HEK293T (cell line): ENCODE measurements at regions not wholly inside any gene's neighbourhood (a gene's known extent, or its start where the extent isn't known, plus 50 kb on each side); places are given as distances from the start of the nearest gene placed in this dataset.

Experiments
- CTCF ChIA-PET: fragments of 350-600 bp; formaldehyde crosslinking; extraction: SDS; loops from one replicate; lab custom pipeline; 2021; ENCODE audit warnings: antibody characterized with exemption, inconsistent platforms; lab: Yijun Ruan, JAX
- POLR2A ChIA-PET: fragments of 350-600 bp; formaldehyde crosslinking; extraction: SDS; loops from one replicate; lab custom pipeline; 2020; ENCODE audit warnings: antibody characterized with exemption, inconsistent platforms; lab: Yijun Ruan, JAX
- DNase-seq: peaks from one replicate; pipeline ENCODE4 v3.0.0; 2012; ENCODE audit warnings: mixed read lengths; ENCODE audit errors: extremely low spot score
- ARNT ChIP-seq: fragments of 450-650 bp; IDR thresholded peaks from 2 replicates; pipeline ENCODE4 v1.6.1; 2017; ENCODE audit warnings: mild to moderate bottlenecking
- BHLHE40 ChIP-seq: fragments of 450-650 bp; IDR thresholded peaks from 2 replicates; pipeline ENCODE4 v1.6.1; 2016; ENCODE audit warnings: mild to moderate bottlenecking, moderate library complexity, borderline replicate concordance
- CTBP1 ChIP-seq: fragments of 450-650 bp; IDR thresholded peaks from 2 replicates; pipeline ENCODE4 v1.6.1; 2016; ENCODE audit warnings: borderline replicate concordance
- ELF4 ChIP-seq: fragments of 450-650 bp; IDR thresholded peaks from 2 replicates; pipeline ENCODE4 v1.6.1; 2017; ENCODE audit warnings: antibody characterized with exemption
- FOXA1 ChIP-seq: fragments of 450-650 bp; IDR thresholded peaks from 2 replicates; pipeline ENCODE4 v1.6.1; 2016; ENCODE audit warnings: mild to moderate bottlenecking
- FOXK2 ChIP-seq: fragments of 450-650 bp; IDR thresholded peaks from 2 replicates; pipeline ENCODE4 v1.6.1; 2016; ENCODE audit warnings: mild to moderate bottlenecking
- FOXM1 ChIP-seq: fragments of 450-650 bp; IDR thresholded peaks from 2 replicates; pipeline ENCODE4 v1.6.1; 2017; ENCODE audit warnings: mild to moderate bottlenecking, borderline replicate concordance
- HDGF ChIP-seq: fragments of 450-650 bp; IDR thresholded peaks from 2 replicates; pipeline ENCODE4 v1.6.1; 2017; ENCODE audit warnings: antibody characterized with exemption, borderline replicate concordance
- L3MBTL2 ChIP-seq: fragments of 450-650 bp; conservative IDR thresholded peaks from 2 replicates; pipeline ENCODE4 v1.6.1; 2016; ENCODE audit warnings: mild to moderate bottlenecking
- LEF1 ChIP-seq: fragments of 450-650 bp; IDR thresholded peaks from 2 replicates; pipeline ENCODE4 v1.6.1; 2017; ENCODE audit warnings: mild to moderate bottlenecking, borderline replicate concordance
- NFRKB ChIP-seq: fragments of 450-650 bp; IDR thresholded peaks from 2 replicates; pipeline ENCODE4 v1.6.1; 2016; ENCODE audit warnings: mild to moderate bottlenecking, moderate library complexity
- PKNOX1 ChIP-seq: fragments of 450-650 bp; IDR thresholded peaks from 2 replicates; pipeline ENCODE4 v1.6.1; 2016
- SP1 ChIP-seq: fragments of 450-650 bp; IDR thresholded peaks from 2 replicates; pipeline ENCODE4 v1.6.1; 2017
- SUZ12 ChIP-seq: fragments of 450-650 bp; IDR thresholded peaks from 2 replicates; pipeline ENCODE4 v1.6.1; 2016; ENCODE audit warnings: mild to moderate bottlenecking
- TARDBP ChIP-seq: fragments of 450-650 bp; IDR thresholded peaks from 2 replicates; pipeline ENCODE4 v1.6.1; 2016
- ZNF384 ChIP-seq: fragments of 450-650 bp; IDR thresholded peaks from 2 replicates; pipeline ENCODE4 v1.6.1; 2016

DNA sequence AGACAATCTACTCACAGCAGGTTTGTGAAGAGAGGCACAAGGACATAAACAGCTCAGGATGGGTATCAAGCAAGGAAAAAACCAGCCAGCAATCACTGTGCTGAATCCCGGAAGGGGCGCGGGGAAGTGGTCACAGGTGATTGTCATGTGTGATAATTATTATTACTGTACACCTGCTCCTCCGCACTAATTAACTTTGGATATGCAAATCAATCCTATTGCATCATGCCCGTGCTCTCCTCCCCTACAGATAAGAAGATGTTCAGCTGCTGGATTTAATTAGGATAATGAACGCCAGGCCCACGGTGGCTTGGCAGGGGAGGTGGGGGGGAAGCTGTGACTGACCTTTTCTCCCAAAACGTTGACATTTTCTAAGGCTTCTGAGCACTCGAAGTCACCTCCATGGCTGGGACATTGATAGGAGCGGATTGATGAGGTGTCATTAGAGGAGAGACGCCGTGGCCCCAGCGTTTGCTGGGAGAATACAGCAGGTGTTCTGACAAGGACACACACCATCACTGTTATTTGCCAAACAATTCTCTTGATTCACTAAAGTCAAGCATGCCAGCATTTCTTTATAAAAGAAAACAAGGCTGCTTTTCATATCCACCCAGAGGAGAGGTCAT is 160.3 kb upstream of the VRK2 start:
- no peak for DNase-seq
- CTCF ChIA-PET: no interaction called here
- POLR2A ChIA-PET: no interaction called here
- TF ChIP-seq FOXM1 (no peak), SUZ12 (no peak), SP1 (no peak), FOXA1 (no peak), HDGF (no peak), ZNF384 (no peak), NFRKB (no peak), BHLHE40 (no peak), LEF1 (no peak), ELF4 (no peak), L3MBTL2 (no peak), CTBP1 (no peak), ARNT (no peak)

DNA sequence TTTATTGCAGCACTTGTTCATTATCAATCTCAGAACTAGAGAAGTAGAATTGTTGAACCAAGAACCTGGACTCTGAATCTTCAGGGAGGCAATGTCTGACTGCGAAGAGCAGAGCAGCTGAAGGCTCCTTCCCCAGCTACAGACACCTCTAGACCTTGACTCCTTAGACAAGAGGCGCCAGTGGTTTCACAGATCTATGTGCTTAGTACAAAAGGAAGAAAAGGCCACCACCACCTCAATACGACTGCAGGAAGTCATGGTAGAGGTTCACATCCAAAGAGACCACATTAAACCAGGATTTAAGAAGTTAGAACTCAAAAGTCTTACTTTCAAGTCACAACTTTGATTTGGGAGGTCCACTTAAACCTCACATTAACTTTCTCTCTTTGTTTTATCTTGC is 158.1 kb upstream of the VRK2 start:
- ChIA-PET POLR2A (no interaction called here), CTCF (no interaction called here)
- DNase-seq: no peak
- TF ChIP-seq FOXA1: no peak
- no peak for TF ChIP-seq NFRKB
- no peak for TF ChIP-seq CTBP1
- no peak for TF ChIP-seq TARDBP
- no peak for TF ChIP-seq HDGF
- TF ChIP-seq BHLHE40: no peak
- no peak for TF ChIP-seq ELF4

DNA sequence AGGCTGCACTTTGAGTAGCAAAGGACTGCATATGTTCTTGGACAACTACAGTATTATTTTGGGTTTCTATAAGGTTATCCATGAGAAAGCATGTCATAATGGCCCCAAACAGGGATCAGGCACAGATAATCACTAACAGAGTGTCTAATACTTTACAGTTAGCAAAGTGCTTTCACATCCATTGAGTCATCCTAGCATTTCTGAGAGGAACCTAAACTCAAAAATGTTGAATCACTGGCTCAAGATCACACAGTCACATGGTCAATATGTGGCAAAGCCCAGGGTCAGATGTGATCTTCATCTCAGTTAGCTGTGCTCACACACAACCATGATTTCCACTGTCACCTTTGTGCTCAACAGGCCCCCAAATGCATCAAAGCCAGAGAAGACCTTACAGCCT is 156.1 kb upstream of the VRK2 start:
- DNase-seq: no peak
- TF ChIP-seq FOXK2 (no peak), PKNOX1 (no peak), BHLHE40 (no peak), CTBP1 (no peak), FOXM1 (no peak), SP1 (no peak), L3MBTL2 (no peak), HDGF (no peak), SUZ12 (no peak), ZNF384 (no peak)
- ChIA-PET CTCF (no interaction called here), POLR2A (no interaction called here)

DNA sequence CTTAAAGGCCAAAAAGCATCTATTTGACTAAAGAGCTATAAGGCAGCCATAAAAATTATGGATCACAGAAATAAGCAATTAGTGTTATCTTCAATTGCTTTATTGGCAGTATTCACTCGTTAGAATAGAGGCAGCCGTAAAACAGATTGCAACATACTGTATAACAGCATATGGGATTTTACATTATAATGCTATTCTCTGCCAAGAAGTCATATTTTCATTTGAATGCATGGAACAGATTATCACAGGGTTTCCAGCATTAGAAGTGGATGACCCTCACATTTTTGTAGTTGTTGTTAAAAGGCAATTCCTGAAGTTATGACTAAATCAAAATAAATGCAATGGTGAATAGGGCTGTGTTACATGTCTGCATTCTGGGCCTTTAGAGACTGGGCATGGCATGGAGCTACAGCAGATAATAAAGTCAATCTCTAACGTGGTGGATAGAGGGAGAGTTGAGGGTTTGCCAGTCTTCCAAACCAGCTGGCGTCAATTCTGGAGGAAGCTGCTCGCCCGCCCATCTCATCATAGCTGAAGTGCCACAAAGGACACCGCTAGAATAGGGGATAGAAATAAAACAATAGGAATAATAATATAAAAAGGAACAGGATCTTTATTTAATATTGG is 155.4 kb upstream of the VRK2 start:
- TF ChIP-seq FOXK2 (no peak), CTBP1 (no peak), LEF1 (no peak), ELF4 (no peak), L3MBTL2 (no peak)
- ChIA-PET CTCF (no interaction called here), POLR2A (no interaction called here)
- DNase-seq: no peak

DNA sequence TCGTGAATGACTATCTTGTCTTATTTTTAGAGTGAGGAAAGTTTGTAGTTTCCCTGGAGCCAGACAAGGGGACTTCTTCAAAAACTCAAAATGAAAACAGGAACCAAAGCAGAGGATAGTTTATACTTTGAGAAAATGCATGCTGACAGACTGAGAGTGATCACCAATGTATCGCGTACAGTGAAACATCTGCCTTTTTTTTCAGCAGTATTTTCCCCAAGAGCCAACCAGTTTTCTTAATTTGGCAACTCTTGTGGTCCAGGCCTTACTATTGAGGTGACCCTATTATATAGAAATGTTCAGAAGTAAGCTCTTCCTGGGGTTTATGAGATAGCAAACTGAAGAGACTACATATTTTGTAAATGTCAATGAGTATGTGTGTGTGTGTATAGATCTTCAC is 153.7 kb upstream of the VRK2 start:
- ChIA-PET POLR2A (no interaction called here), CTCF (no interaction called here)
- TF ChIP-seq HDGF (no peak), SUZ12 (no peak), L3MBTL2 (no peak), TARDBP (no peak), FOXM1 (no peak), FOXK2 (no peak), ZNF384 (no peak), NFRKB (no peak), PKNOX1 (no peak), ARNT (no peak), FOXA1 (no peak), SP1 (no peak), LEF1 (no peak), CTBP1 (no peak), ELF4 (no peak)
- no peak for DNase-seq

- ChIA-PET POLR2A (no interaction called here), CTCF (no interaction called here)
- DNase-seq: no peak
- TF ChIP-seq ELF4 (no peak), NFRKB (no peak), ARNT (no peak), L3MBTL2 (no peak), SUZ12 (no peak), FOXK2 (no peak), FOXA1 (no peak), BHLHE40 (no peak), TARDBP (no peak), LEF1 (no peak), PKNOX1 (no peak)
These were observed 153.3 kb upstream of the VRK2 start for GRCh38 chr2:57893347-57893746.
